Hindlimb muscle (tissue), 1 donor: ENCODE measurements at regions not wholly inside any gene's neighbourhood (a gene's known extent, or its start where the extent isn't known, plus 50 kb on each side); places are given as distances from the start of the nearest gene placed in this dataset.

Experiments used
- DNase-seq: peaks from one replicate; pipeline ENCODE4 v3.0.0-alpha.2; 2013

- DNase-seq: no peak
These were observed 190.3 kb upstream of the CRY1 start for GRCh38 chr12:107283652-107284051.

- DNase-seq: no peak
These were observed 191.3 kb upstream of the CRY1 start for GRCh38 chr12:107284692-107285091.

GRCh38 chr12:107287436-107288413 is 194.4 kb upstream of the CRY1 start:
- DNase-seq: no peak

GRCh38 chr12:107288414-107289127 is 195.2 kb upstream of the CRY1 start:
- DNase-seq: no peak

- DNase-seq: no peak
These were observed 197.7 kb upstream of the CRY1 start for GRCh38 chr12:107291018-107291417.

- no peak for DNase-seq
These were observed 203.3 kb upstream of the CRY1 start for GRCh38 chr12:107296681-107297089.

GRCh38 chr12:107302649-107303341 is 209.4 kb upstream of the CRY1 start:
- no peak for DNase-seq

GRCh38 chr12:107304588-107305532 is 211.5 kb upstream of the CRY1 start:
- no peak for DNase-seq

GRCh38 chr12:107306141-107306659 is 212.9 kb upstream of the CRY1 start:
- no peak for DNase-seq

GRCh38 chr12:107308310-107308709 is 215.0 kb upstream of the CRY1 start:
- no peak for DNase-seq

- DNase-seq: no peak
These were observed 215.7 kb upstream of the CRY1 start for GRCh38 chr12:107309020-107309419.

GRCh38 chr12:107310621-107311020 is 217.3 kb upstream of the CRY1 start:
- no peak for DNase-seq

- no peak for DNase-seq
These were observed 218.3 kb upstream of the CRY1 start for GRCh38 chr12:107311682-107312081.

GRCh38 chr12:107317751-107318555 is 224.6 kb upstream of the CRY1 start:
- peak; percentile 80 for DNase-seq

- no peak for DNase-seq
These were observed 225.1 kb upstream of the CRY1 start for GRCh38 chr12:107318556-107318805.

- DNase-seq: peak; percentile 31
These were observed 225.6 kb upstream of the CRY1 start for GRCh38 chr12:107318806-107319532.

- DNase-seq: no peak
These were observed 226.2 kb upstream of the CRY1 start for GRCh38 chr12:107319533-107320032.

- peak; percentile 46 for DNase-seq
These were observed 226.9 kb upstream of the CRY1 start for GRCh38 chr12:107320033-107320928.
